ENCODE measurements at regions not wholly inside any gene's neighbourhood (a gene's known extent, or its start where the extent isn't known, plus 50 kb on each side); places are given as distances from the start of the nearest gene placed in this dataset.
A peak's percentile ranks its signal among the peaks of the same experiment; 100 is the strongest.
"Not testable (repeated sequence)": the region's sequence is repeated elsewhere in the genome, so short reads cannot be mapped to it uniquely, and the experiment has no call there.

DNA sequence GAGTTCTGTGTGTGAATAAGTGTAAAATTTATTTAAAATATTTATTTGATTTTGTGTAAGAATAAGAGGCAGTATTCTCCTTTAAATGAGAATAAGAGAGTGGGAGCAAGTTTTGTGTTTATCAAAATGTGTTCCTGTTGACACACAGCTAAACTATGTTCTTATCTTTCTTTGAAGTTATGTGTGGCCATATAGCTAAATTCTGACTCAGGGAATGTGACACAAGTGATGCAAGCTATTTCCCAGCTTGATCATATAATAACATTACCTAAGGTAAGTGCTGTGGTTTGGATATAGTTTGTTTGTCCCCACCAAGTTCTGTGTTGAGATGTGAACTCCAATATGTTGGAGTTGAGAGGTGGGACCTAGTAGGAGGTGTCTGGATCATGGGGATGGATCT, 740.0 kb upstream of the IGFBP7 start:
- DNase-seq, result no peak

DNA sequence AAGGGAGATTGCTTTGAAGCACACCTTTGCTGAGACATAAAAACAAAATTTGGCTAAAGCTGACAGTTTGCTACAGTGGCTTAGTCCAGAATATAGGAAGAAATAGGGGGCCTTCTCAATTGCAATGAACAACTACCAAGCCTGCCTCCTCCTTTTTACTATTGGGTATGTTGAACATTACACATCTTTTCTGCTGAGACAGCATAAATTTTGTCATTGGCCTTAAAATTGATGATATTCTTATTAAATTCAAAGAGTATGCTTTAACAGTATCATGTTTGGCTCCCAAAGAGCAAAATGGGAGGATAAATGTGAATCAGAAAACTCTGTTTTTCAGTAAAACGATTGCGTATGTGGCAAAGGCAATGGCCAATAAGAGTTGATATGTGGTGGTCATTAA, 721.9 kb upstream of the IGFBP7 start:
- DNase-seq, result no peak

DNA sequence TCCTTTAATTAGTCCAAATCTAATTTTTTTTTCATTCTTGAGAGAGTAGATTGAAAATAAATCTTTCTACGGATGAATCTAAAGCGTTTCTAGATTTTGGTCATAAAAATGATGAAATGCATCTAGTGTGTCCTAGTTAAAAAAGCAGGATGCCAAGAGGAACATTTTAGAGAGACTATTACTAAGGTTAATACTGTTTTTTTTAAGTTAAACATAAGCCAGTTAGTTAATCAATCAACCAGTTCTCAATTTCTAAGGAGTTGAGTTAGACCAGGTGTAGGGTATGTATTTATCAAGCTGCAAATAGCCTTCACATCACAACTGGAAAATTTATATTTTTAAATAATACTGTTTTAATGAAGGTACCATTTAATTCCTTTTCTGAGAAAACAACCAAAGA, 679.5 kb upstream of the IGFBP7 start:
- DNase-seq, result no peak

- DNase-seq, result no peak
Measured at GRCh38 chr4:57777876-57778275, 667.7 kb upstream of the IGFBP7 start.

- no peak for DNase-seq
Measured at GRCh38 chr4:57774681-57775080, 664.5 kb upstream of the IGFBP7 start.

GRCh38 chr4:57774171-57774570, 664.0 kb upstream of the IGFBP7 start:
- DNase-seq, result no peak

DNA sequence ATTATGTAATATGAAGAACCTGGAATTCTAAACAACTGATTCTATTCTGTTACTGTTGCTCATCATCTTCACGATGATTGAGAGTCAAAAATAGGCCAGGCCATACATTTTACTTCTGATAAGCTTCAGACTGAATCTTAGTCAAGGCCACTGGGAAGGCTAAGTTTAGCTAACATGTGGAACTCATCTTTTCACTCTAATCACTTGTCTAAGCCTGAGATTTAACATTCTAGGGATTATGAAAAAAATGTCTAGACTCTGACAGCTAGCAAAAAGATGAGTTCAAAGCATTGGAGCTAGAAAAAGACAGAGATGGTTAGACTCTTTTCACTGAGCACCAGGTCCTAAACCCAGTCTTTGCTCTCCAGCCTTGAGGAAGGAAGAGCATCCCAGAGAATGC, 656.2 kb upstream of the IGFBP7 start:
- DNase-seq, result no peak

DNA sequence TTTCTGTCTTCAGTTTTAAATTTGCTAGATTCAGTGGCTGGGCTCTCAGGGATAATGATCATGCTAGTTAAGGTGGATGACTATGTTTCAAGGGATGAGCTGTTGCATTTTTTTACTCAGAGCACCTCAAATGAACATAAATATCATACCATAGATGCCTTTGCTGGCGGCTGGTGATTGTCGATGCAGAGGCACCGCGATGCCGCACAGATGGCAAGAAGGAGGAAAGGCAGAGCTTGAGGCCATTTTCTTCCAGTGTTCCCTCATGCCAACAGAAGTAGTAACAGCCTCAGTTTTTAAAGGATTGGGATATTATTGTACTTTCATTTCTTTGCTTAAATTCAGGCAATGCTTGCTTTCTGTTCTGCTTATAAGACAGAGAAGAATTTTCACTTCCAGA, 654.7 kb upstream of the IGFBP7 start:
- DNase-seq, result no peak

DNA sequence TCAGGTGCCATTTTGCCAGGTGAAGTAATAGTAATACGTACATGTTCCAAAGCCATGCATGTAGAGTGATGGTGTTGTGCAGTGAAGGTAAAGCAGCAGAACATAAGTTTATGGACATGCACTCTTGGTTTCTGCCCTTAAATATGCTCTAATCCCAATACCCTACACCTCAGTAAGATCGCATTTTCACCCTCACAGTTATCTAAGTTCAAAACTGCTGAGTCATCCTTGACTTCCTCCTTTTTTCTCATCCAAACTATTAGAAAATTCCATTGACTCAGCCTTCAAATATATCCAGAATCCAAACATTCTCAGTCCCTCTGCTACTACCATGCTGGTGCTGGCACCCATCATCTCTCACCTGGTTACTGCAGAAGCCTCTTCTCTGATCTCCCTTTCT, 652.9 kb upstream of the IGFBP7 start:
- DNase-seq, result peak; percentile 17

DNA sequence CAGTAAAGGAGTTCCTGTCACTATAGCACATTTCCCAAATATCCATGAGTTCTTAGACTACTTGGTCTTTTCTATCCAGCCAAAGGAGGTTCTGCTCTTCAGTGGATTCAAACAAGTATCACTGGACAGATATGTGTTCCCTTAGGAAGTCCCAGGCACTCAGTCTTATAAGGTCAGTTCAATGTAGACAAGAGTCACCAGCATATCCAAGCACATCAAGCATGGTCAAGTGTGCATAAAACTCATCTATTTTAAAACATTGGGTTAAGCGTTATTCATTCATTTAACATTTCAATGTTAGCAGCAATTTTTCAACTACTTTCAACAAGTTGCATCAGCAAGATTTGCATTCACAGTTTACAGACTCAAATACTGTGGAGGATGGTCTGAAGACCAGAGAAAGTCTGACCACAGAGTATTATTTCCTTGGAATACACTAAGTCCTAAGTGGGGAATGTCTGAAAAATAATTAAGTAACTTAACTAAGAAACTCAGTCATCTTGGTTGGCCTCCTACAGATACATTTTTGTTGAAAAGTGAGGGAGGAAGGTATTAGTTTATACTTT, 630.5 kb upstream of the IGFBP7 start:
- DNase-seq, result no peak

GRCh38 chr4:57736781-57737180, 626.6 kb upstream of the IGFBP7 start:
- no peak for DNase-seq

DNA sequence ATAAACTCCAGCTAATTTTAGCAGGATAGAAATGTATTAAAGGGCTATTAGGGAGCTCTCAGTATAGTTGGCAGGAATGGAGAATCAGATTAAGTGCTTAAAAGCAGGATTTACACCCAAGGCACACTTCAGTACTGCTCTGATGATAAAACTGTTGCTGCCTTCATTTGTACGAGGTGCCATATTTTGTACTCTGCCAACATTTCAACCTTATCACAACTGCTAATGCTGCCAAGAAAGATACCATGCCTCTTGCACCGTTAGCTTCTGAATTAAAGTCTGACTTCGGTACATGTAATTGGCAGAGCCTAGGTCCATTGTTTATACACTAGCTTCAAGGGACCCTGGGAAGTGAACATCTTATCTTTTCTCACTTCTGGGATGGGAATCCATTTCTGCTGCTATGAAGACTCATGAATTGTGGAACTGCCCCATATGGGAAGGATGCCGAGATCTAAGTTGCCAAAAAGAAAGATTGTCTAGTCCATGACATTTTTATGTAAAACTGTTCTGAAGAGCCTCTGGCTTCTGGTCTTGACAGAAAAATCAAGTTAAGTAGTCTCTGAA, 624.0 kb upstream of the IGFBP7 start:
- DNase-seq, result no peak

DNA sequence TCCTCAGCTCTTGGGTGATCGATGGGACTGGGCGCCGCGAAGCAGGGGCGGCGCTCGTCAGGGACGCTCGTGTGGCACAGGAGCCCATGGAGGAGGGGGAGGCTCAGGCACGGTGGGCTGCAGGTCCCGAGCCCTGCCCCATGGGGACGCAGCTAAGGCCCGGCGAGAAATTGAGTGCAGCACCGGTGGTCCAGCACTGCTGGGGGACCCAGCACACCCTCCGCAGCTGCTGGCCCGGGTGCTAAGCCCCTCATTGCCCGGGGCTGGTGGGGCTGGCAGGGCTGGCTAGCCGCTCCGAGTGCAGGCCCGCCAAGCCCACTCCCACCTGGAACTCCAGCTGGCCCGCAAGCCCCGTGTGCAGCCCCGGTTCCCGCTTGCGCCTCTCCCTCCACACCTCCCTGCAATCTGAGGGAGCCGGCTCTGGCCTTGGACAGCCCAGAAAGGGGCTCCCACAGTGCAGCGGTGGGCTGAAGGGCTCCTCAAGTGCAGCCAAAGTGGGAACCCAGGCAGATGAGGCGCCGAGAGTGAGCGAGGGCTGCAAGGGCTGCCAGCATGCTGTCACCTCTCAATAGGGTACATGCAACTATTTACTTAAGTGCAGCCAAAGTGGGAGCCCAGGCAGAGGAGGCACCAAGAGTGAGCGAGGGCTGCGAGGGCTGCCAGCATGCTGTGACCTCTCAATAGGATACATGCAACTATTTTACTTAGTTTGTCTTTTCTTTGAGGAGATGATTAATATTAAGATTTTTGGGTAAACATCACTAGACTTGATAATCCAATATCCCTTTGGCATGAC, 619.8 kb upstream of the IGFBP7 start:
- not testable (repeated sequence) for DNase-seq

DNA sequence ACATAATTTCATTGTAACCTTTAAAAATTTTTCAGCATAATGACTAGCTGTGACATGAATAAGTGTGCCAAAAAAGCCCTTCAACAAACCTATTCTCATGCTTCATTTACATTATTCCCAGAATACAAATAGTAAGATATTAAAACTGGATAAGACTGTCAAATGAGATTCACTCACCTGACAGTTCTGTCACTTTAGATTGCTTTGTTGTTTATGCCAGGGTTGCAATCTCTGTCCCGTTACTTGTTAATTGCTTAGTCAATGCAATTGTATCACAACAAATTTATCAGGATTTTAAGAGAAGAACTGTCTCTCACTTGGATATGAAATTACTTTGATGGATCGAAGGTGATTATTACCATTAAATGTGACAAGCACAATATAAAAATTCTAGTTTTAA, 616.0 kb upstream of the IGFBP7 start:
- DNase-seq, result no peak

- no peak for DNase-seq
Measured at GRCh38 chr4:57719456-57719855, 609.3 kb upstream of the IGFBP7 start.

- DNase-seq, result not testable (repeated sequence)
Measured at GRCh38 chr4:57714313-57714712, 604.1 kb upstream of the IGFBP7 start.

GRCh38 chr4:57710053-57710452, 599.9 kb upstream of the IGFBP7 start:
- no peak for DNase-seq

- no peak for DNase-seq
Measured at GRCh38 chr4:57691370-57691769, 581.2 kb upstream of the IGFBP7 start.

GRCh38 chr4:57689693-57690205, 579.6 kb upstream of the IGFBP7 start:
- DNase-seq, result no peak

DNA sequence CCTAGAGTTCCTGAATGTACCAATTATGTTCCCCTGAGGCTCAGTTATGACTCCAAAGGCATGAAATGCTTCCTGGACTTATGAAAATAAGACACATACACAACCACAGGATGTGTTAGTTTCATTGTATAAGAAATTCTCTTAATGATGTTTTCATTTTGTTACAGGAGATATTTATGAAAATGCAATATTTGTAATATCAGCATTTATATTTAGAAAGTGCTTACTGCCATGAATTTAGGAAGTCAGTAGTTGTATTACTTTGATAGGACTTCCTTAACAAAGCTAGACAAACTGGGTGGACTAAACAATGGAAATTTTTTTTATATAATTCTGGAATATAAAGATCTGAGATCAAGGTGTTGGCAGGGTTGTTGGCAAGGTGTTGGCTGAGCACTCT, 572.1 kb upstream of the IGFBP7 start:
- no peak for DNase-seq

DNA sequence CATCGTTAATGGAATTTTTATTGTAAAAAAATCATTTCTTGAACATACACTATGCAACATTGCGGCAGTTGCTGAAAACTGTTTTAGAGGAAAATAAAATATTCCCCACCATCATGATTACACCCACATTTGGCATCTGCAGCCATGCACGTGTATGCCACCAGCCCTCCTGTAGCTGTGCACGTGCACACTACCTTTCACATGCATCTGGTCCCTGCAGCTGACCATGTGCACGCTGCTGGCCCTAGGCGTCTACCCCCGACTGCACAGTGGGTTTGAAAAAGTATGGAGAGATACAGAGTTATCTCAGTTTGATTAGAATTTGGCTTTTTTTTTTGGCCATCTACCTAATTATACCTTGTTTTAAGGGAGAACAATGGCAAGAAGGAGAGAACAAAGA, 569.8 kb upstream of the IGFBP7 start:
- DNase-seq, result no peak

DNA sequence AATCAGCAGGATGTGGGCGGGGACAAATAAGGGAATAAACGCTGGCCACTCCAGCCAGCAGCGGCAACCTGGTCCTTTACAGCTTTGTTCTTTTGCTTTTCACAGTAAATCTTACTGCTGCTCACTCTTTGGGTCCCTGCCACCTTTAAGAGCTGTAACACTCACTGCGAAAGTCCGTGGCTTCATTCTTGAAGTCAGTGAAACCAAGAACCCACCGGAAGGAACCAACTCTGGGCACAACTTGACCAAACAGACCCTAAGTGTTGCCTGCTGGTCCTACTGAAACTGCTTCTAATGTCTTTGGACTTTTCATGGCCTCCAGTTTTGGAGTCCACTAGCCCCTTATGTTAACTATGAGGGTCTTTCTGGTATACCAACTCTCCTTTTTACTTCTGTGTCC, 566.2 kb upstream of the IGFBP7 start:
- no peak for DNase-seq

DNA sequence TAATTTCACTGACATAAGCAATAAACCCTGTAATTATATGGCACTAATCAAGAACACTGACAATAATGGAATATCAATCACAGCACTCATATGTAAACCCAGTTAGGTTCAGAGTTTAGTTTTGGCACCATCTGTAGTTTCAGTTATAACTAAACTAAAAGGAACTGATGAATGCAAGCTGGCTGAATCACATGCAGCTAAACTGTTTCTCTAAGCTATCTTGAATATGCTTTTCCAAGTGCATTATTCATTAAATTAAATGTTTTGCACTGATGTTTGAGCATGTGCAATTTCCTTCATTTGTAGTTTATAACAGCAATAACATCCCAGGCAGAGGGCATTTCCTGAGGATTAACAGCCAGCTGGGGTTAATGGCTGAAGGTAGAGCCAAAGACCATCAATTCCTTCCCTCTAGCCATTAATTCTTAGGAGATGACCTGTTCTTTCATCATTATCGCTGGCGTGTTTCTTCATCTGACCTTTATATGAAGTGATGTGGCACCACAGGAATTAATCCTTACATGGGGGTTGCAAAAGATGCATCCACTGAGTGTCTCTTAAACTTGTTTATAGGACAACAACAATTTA, 562.8 kb upstream of the IGFBP7 start:
- DNase-seq, result no peak

- DNase-seq, result no peak
Measured at GRCh38 chr4:57668621-57669020, 558.4 kb upstream of the IGFBP7 start.

All from fibroblast of skin of back (primary cell).